ENCODE measurements at regions not wholly inside any gene's neighbourhood (a gene's known extent, or its start where the extent isn't known, plus 50 kb on each side); places are given as distances from the start of the nearest gene placed in this dataset.

DNA sequence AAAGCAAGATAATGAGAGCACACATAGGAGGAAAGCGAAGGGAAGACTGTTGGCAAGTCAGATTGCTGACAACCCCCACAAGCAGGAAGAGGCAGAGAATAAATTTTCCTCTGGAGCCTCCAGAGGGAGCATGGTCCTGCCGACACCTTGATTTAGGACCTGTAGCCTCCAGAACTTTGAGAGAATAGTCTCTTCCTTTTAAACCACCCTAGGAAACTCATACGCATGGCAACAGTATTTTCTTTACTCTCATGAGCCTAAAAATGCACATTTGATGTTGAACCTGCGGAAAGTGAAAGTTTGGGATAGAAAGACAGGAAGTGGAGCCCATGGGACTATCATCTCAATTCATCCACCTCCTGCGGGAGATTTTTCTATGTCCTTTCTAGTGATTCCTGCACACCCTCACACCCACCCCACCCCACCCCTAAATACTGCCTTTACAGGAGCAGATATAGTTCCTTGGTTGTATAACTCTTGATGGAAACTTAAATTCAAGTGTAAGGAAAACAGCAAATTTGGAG, 116.7 kb upstream of the LPP start:
- H3K27me3 ChIP-seq, result no peaks in the 10 kb centered on the region
- no peak overlapping the region for H3K4me3 ChIP-seq (replicated peaks in 1 of 3)
- 50 to 70% methylated on average over 5 of the region's 5 CpGs for WGBS, 2 donors
- H3K27ac ChIP-seq, result no peak overlapping the region
- no peaks in the 10 kb centered on the region for H3K36me3 ChIP-seq
- intact Hi-C loops (cut with DNase I), result no loop called here
- peak; percentile 25 to 30 for DNase-seq
- H3K4me1 ChIP-seq, result no peaks in the 10 kb centered on the region
- no peaks in the 10 kb centered on the region for H3K9me3 ChIP-seq
- TF ChIP-seq, protein P1, sequence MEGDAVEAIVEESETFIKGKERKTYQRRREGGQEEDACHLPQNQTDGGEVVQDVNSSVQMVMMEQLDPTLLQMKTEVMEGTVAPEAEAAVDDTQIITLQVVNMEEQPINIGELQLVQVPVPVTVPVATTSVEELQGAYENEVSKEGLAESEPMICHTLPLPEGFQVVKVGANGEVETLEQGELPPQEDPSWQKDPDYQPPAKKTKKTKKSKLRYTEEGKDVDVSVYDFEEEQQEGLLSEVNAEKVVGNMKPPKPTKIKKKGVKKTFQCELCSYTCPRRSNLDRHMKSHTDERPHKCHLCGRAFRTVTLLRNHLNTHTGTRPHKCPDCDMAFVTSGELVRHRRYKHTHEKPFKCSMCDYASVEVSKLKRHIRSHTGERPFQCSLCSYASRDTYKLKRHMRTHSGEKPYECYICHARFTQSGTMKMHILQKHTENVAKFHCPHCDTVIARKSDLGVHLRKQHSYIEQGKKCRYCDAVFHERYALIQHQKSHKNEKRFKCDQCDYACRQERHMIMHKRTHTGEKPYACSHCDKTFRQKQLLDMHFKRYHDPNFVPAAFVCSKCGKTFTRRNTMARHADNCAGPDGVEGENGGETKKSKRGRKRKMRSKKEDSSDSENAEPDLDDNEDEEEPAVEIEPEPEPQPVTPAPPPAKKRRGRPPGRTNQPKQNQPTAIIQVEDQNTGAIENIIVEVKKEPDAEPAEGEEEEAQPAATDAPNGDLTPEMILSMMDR (IDR thresholded peaks at IDR 0.05), result peak in 5 of 6 experiments; percentile 14 to 48 (median 38)
- TF ChIP-seq POLR2A (IDR thresholded peaks at IDR 0.05), result no peak

DNA sequence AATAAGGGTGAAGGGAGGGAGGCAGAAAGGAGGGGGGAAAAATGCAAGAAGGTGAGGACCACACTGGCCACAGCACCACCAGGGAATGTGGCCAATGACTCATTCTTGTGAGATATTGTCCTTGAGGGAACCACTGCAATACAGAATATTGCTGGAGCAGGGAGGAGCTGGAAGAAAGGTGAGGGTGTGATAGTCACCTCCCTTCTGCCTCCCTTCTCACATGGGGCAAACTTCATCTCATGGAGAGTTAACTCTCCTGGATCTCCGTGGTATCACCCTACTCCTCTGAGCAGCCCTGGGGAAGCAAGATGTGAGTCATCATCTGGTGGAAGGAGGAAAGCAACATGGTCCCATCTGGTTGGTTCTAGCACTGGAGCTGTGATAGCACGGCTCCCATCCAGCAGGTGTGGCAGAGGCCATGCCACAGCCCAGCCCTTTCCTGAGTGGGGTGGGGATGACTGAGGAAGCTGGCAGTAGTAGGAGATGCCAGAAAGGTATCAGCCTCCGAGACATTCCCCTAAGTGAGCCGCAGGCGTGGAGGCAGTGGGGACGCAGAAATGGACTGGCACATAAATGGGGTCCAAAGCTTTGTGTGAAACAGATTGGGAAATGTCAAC, 115.9 kb upstream of the LPP start:
- intact Hi-C loops (cut with DNase I), result no loop called here
- no peaks in the 10 kb centered on the region for H3K36me3 ChIP-seq
- H3K4me1 ChIP-seq, result no peaks in the 10 kb centered on the region
- DNase-seq, result no peak
- TF ChIP-seq POLR2A (IDR thresholded peaks at IDR 0.05), result no peak
- TF ChIP-seq, protein P1 (IDR thresholded peaks at IDR 0.05), result no peak
- no peaks in the 10 kb centered on the region for H3K9me3 ChIP-seq
- H3K27ac ChIP-seq, result no peak overlapping the region
- 80 to 89% methylated on average over 6 of the region's 6 CpGs for WGBS, 2 donors
- H3K4me3 ChIP-seq (replicated peaks in 1 of 3), result no peak overlapping the region
- H3K27me3 ChIP-seq, result no peaks in the 10 kb centered on the region

DNA sequence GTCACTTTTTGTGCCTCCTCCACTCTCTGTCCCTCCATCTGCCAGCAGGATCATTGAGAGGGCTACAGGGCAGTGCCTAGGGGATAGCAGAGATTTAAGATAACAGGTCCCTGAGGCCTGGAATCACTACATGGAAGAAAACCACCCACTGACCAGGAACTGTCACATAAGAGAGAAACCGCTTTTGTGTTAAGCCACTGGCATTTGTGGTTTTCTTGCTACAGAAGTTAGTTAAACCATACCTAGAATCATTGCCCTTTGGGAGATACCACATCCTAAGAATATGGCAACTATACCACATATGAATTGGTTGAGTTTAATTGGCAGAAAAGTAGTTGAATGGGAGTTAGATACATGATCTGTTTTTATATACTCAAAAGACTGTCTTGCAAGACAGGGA, 112.8 kb upstream of the LPP start:
- WGBS, 2 donors, result 83 to 92% methylated on average over 1 of the region's 1 CpG
- no peaks in the 10 kb centered on the region for H3K4me1 ChIP-seq
- no peaks in the 10 kb centered on the region for H3K36me3 ChIP-seq
- no peaks in the 10 kb centered on the region for H3K9me3 ChIP-seq
- H3K27me3 ChIP-seq, result no peaks in the 10 kb centered on the region
- no peak overlapping the region for H3K4me3 ChIP-seq (replicated peaks in 1 of 3)
- TF ChIP-seq, protein P1 (IDR thresholded peaks at IDR 0.05), result no peak
- no peak for TF ChIP-seq POLR2A (IDR thresholded peaks at IDR 0.05)
- no peak for DNase-seq
- intact Hi-C loops (cut with DNase I), result no loop called here
- H3K27ac ChIP-seq, result no peak overlapping the region

GRCh38 chr3:188041895-188042294, 112.1 kb upstream of the LPP start:
- Histone ChIP-seq H3K4me3 (replicated peaks in 1 of 3) (no peak overlapping the region), H3K36me3 (no peaks in the 10 kb centered on the region), H3K9me3 (no peaks in the 10 kb centered on the region), H3K27ac (no peak overlapping the region), H3K27me3 (no peaks in the 10 kb centered on the region), H3K4me1 (no peaks in the 10 kb centered on the region)
- TF ChIP-seq, protein P1 (IDR thresholded peaks at IDR 0.05), result no peak
- no peak for TF ChIP-seq POLR2A (IDR thresholded peaks at IDR 0.05)
- 93 to 98% methylated on average over 5 of the region's 5 CpGs for WGBS, 2 donors
- no peak for DNase-seq
- intact Hi-C loops (cut with DNase I), result no loop called here

DNA sequence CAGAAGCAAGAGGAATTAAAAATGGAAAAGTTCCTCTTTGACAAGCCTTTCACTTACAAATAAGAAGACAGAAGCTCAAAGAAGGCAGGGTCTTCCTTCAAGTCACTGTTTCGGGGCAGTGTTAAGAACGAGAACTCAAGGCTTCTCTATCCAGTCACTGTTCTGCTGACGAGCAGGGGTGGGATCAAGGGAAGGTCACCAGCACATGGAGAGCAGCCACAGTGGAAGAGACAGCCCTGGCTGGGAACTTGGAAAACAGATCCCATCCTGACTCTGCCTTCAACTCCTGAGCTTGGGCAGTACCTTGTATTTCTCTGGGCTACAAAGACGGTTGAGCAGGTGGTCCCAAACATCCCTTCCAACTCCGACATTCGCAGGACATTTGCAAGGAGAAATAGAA, 111.5 kb upstream of the LPP start:
- Histone ChIP-seq H3K27me3 (no peaks in the 10 kb centered on the region), H3K27ac (no peak overlapping the region), H3K36me3 (no peaks in the 10 kb centered on the region), H3K4me3 (replicated peaks in 1 of 3) (no peak overlapping the region), H3K9me3 (no peaks in the 10 kb centered on the region), H3K4me1 (no peaks in the 10 kb centered on the region)
- DNase-seq, result no peak
- intact Hi-C loops (cut with DNase I), result no loop called here
- 86 to 90% methylated on average over 6 of the region's 6 CpGs for WGBS, 2 donors
- TF ChIP-seq, protein P1 (IDR thresholded peaks at IDR 0.05), result no peak
- no peak for TF ChIP-seq POLR2A (IDR thresholded peaks at IDR 0.05)

Measured in thyroid gland (tissue), 4 donors.